ENCODE measurements at regions not wholly inside any gene's neighbourhood (a gene's known extent, or its start where the extent isn't known, plus 50 kb on each side); places are given as distances from the start of the nearest gene placed in this dataset.

GRCh38 chr1:8182034-8182761, 135.7 kb upstream of the SLC45A1 start (continued):
- TF ChIP-seq FOXP4 (CRISPR knock-in tag; IDR thresholded peaks at IDR 0.05) (peak; percentile 79), MED1 (CRISPR knock-in tag; IDR thresholded peaks at IDR 0.05) (peak; percentile 94), JUND (CRISPR knock-in tag; IDR thresholded peaks at IDR 0.05) (peak; percentile 50; the same call in 1 of the 2 replicates)

- H3K9ac ChIP-seq (ENCODE audit: insufficient read depth, low read depth, low read length) = no peak overlapping the region
- no peaks in the 10 kb centered on the region for H3K36me3 ChIP-seq (replicated peaks in 1 of 2; ENCODE audit: control insufficient read depth in 1 of 2, insufficient read depth in 2 of 2, low read length in 2 of 2)
- no TSS peak for BruUV-seq (replicated peaks)
- no peak overlapping the region for H2AFZ ChIP-seq (ENCODE audit: low read length)
- no peak overlapping the region for H3K4me2 ChIP-seq (ENCODE audit: low read depth, low read length)
- ChIA-PET POLR2A (interaction anchor here (1.2 to 1.6 kb wide), 2 partner anchors 9 to 11 kb away, joined by 4 to 6 read pairs; no protein-coding TSS in a partner anchor), CTCF (ENCODE audit: low intra/inter-chr PET ratio, low total read pairs) (no interaction called here)
- H3K9me3 ChIP-seq (ENCODE audit: low read length) = peaks cover 12% of the 10 kb centered on the region
- 92% methylated on average over 1 of the region's 1 CpG for WGBS (ENCODE audit: low lambda C conversion rate)
- peak; percentile 8 for FAIRE-seq
- in situ Hi-C loops (cut with HindIII; ENCODE audit: extremely low pct_ligation_motif_present, low pct_unique_long_range_greater_than_20kb) (no loop called here), intact Hi-C loops (cut with micrococcal nuclease; ENCODE audit: unreplicated experiment) (no loop called here)
- no peaks in the 10 kb centered on the region for H4K20me1 ChIP-seq (ENCODE audit: insufficient read depth, low read length)
- no peak overlapping the region for H3K27ac ChIP-seq (ENCODE audit: extremely low read length, insufficient read depth, low read length)
- ATAC-seq = no peak
- no peak overlapping the region for H3K4me3 ChIP-seq (replicated peaks in 1 of 3; ENCODE audit: insufficient read depth in 1 of 3, low read depth in 2 of 3, low read length in 3 of 3)
- no peaks in the 10 kb centered on the region for H3K79me2 ChIP-seq (ENCODE audit: insufficient read depth, low read length)
- DNase-seq (ENCODE audit: low spot score) = no peak
- peaks cover 38% of the 10 kb centered on the region for H3K4me1 ChIP-seq (ENCODE audit: insufficient read depth, low read length)
- no peaks in the 10 kb centered on the region for H3K27me3 ChIP-seq (ENCODE audit: control insufficient read depth in 1 of 2, insufficient read depth in 2 of 2, low read length in 2 of 2)
- TF ChIP-seq ZNF496 (CRISPR knock-in tag; IDR thresholded peaks at IDR 0.05; ENCODE audit: insufficient replicate concordance) = no peak
- TF ChIP-seq ZSCAN29 (CRISPR knock-in tag; conservative IDR thresholded peaks at IDR 0.05) = no peak
- TF ChIP-seq NAIF1 (CRISPR knock-in tag; IDR thresholded peaks at IDR 0.05; ENCODE audit: borderline replicate concordance) = no peak
- no peak for TF ChIP-seq ARID5B (CRISPR knock-in tag; IDR thresholded peaks at IDR 0.05)
- no peak for TF ChIP-seq ZNF572 (CRISPR knock-in tag; IDR thresholded peaks at IDR 0.05)
- no peak for TF ChIP-seq ZNF282 (IDR thresholded peaks at IDR 0.05; ENCODE audit: partially characterized antibody)
- TF ChIP-seq FOSL2 (CRISPR knock-in tag; IDR thresholded peaks at IDR 0.05) = no peak
- no peak for TF ChIP-seq KMT2A (CRISPR knock-in tag; IDR thresholded peaks at IDR 0.05)
- no peak for TF ChIP-seq ZBTB34 (CRISPR knock-in tag; IDR thresholded peaks at IDR 0.05)
Observed at GRCh38 chr1:8179132-8179793, 138.7 kb upstream of the SLC45A1 start.
